Pancreas (tissue), 10 donors: ENCODE measurements at regions not wholly inside any gene's neighbourhood (a gene's known extent, or its start where the extent isn't known, plus 50 kb on each side); places are given as distances from the start of the nearest gene placed in this dataset.

ENCODE experiments used
- ATAC-seq, 4 donors: fragments of 200-7000 bp; cut with Tn5 transposase; one replicate each; pipeline versions ENCODE4 v1.8.0 to v1.9.1; 2020; ENCODE audit warnings: mild to moderate bottlenecking in 4 of 4, moderate library complexity in 4 of 4
- DNase-seq, 6 donors: peaks; one replicate each; pipeline ENCODE4 v3.0.0-alpha.2; 2020
- FAIRE-seq: peaks from 2 replicates; lab custom pipeline; 2012; peaks lifted over from hg19 to GRCh38; lab: Jason Lieb, UNC
- H3K27ac ChIP-seq, 4 donors: fragments of 200-600 bp; sonication (generic); 1 replicate in 3 of 4; 2 replicates in 1 of 4; pipeline versions ENCODE4 v1.5.0 to v1.8.0; 2020
- H3K27me3 ChIP-seq, 4 donors: fragments of 200-600 bp; one replicate each; pipeline ENCODE4 v1.8.0; 2021
- H3K36me3 ChIP-seq, 3 donors: fragments of 200-600 bp; sonication (generic) in 1 of 3; one replicate each; pipeline versions ENCODE4 v1.5.0 to v1.8.0; 2020 to 2021
- H3K4me1 ChIP-seq, 3 donors: fragments of 200-600 bp; one replicate each; pipeline ENCODE4 v1.8.0; 2021
- H3K4me3 ChIP-seq, 4 donors: fragments of 200-600 bp; sonication (generic) in 2 of 4; one replicate each; pipeline versions ENCODE4 v1.5.0 to v1.8.0; 2020 to 2021
- H3K9me3 ChIP-seq, 4 donors: fragments of 200-600 bp; one replicate each; pipeline ENCODE4 v1.8.0; 2021
- CTCF ChIP-seq, 4 donors: fragments of 200-600 bp; sonication (generic) in 3 of 4; IDR thresholded peaks; one replicate each; pipeline versions ENCODE4 v1.5.0 to v1.8.0; 2021; ENCODE audit warnings: antibody characterized with exemption in 4 of 4
- WGBS, 2 donors: extraction: QIAGEN DNeasy Blood & Tissue Kit; methylation state at CpG; one replicate each; pipeline ENCODE4 v1.1.7; 2013; 5-methylcytosine and 5-hydroxymethylcytosine counted together
- intact Hi-C, 3 donors: fragments of 100-400 bp; cut with DNase I; formaldehyde crosslinking; loops; one replicate each; pipeline versions ENCODE4 v1.11.1 to v1.14.2; 2022
- donor health status: healthy with polysubstance abuse.
- donor health status: DM: no; HTN: no; CAD: no; lungs with moderate emphysema.
- donor health status: DM: no; HTN: no; CAD: no.
- donor health status: control.
- donor health status: control.
- donor health status: Bipolar disorder and iron deficiency.
- donor health status: DM: yes; HTN: yes; CAD: no.
- donor health status: DM: no; HTN: no; CAD: no.
- donor health status: DM: no; HTN: no; CAD: no.
- donor health status: DM: yes; HTN: yes; CAD: no.

- WGBS, 2 donors: 38 to 49% methylated on average over 1 of the region's 1 CpG
- FAIRE-seq (no peak), ATAC-seq (no peak)
Observed at GRCh38 chr4:104983615-104984179, 163.0 kb upstream of the TET2 start.

GRCh38 chr4:104986306-104986705, 160.4 kb upstream of the TET2 start:
- Histone ChIP-seq H3K27me3 (no peaks in the 10 kb centered on the region), H3K4me3 (no peak overlapping the region), H3K36me3 (no peaks in the 10 kb centered on the region), H3K9me3 (no peaks in the 10 kb centered on the region), H3K27ac (no peak overlapping the region), H3K4me1 (no peaks in the 10 kb centered on the region)
- intact Hi-C loops: no loop called here
- WGBS, 2 donors: 53 to 72% methylated on average over 5 of the region's 5 CpGs
- DNase-seq (no peak), ATAC-seq (no peak), FAIRE-seq (no peak)
- TF ChIP-seq CTCF (IDR thresholded peaks at IDR 0.05): no peak

More at GRCh38 chr4:104983615-104984179, 163.0 kb upstream of the TET2 start:
- no peak for DNase-seq
- Histone ChIP-seq H3K27me3 (no peaks in the 10 kb centered on the region), H3K27ac (no peak overlapping the region), H3K36me3 (no peaks in the 10 kb centered on the region), H3K4me1 (no peaks in the 10 kb centered on the region), H3K4me3 (no peak overlapping the region), H3K9me3 (no peaks in the 10 kb centered on the region)
- intact Hi-C loops: no loop called here
- no peak for TF ChIP-seq CTCF (IDR thresholded peaks at IDR 0.05)

GRCh38 chr4:104989371-104989770, 157.3 kb upstream of the TET2 start:
- peak in 2 of 6 donors; percentile 17 to 28 for DNase-seq
- WGBS, 2 donors: 40 to 57% methylated on average over 4 of the region's 4 CpGs

GRCh38 chr4:105002278-105002677, 144.4 kb upstream of the TET2 start:
- no peaks in the 10 kb centered on the region for H3K9me3 ChIP-seq
- TF ChIP-seq CTCF (IDR thresholded peaks at IDR 0.05): no peak
- H3K4me3 ChIP-seq: no peak overlapping the region
- H3K27ac ChIP-seq: no peak overlapping the region
- H3K36me3 ChIP-seq: no peaks in the 10 kb centered on the region
- FAIRE-seq (no peak), ATAC-seq (no peak), DNase-seq (no peak)
- no peaks in the 10 kb centered on the region for H3K4me1 ChIP-seq
- WGBS, 2 donors: 91 to 93% methylated on average over 6 of the region's 6 CpGs
- intact Hi-C loops: no loop called here
- H3K27me3 ChIP-seq: no peaks in the 10 kb centered on the region

More at GRCh38 chr4:104989371-104989770, 157.3 kb upstream of the TET2 start:
- TF ChIP-seq CTCF (IDR thresholded peaks at IDR 0.05): no peak
- Histone ChIP-seq H3K36me3 (no peaks in the 10 kb centered on the region), H3K27me3 (no peaks in the 10 kb centered on the region), H3K9me3 (no peaks in the 10 kb centered on the region), H3K4me3 (no peak overlapping the region), H3K4me1 (no peaks in the 10 kb centered on the region), H3K27ac (no peak overlapping the region)
- intact Hi-C loops: no loop called here
- peak; percentile 38 to 85 (median 74) for ATAC-seq
- FAIRE-seq: no peak

- intact Hi-C loops: no loop called here
- Histone ChIP-seq H3K36me3 (no peaks in the 10 kb centered on the region), H3K9me3 (no peaks in the 10 kb centered on the region), H3K27me3 (no peaks in the 10 kb centered on the region), H3K4me3 (no peak overlapping the region), H3K27ac (no peak overlapping the region), H3K4me1 (no peaks in the 10 kb centered on the region)
- ATAC-seq: peak in 2 of 4 donors; percentile 15 to 40
- no peak for FAIRE-seq
- DNase-seq: no peak
- no peak for TF ChIP-seq CTCF (IDR thresholded peaks at IDR 0.05)
Observed at GRCh38 chr4:105014234-105014633, 132.4 kb upstream of the TET2 start.
